ENCODE measurements at regions not wholly inside any gene's neighbourhood (a gene's known extent, or its start where the extent isn't known, plus 50 kb on each side); places are given as distances from the start of the nearest gene placed in this dataset.

DNA sequence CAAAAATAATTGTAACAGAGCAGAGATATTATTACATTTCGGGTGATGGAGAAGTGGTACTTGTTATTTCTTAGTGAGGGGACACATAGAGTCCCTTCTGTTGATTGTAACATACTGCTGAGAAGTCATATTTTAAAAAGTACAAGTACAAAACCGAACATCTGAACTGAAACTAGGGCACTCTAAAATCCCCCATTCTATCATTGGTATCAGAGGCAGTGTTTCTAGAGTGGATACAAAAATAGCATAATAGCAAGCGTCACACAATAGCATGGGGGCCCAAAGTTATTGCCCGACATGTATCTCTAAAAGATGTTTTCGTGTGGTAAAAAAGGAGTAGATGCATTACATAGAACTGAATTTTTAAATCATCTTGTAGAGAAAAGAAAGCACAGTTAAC is 502.1 kb upstream of the SLC10A2 start:
- H3K4me3 Mint-ChIP-seq (ENCODE audit: unreplicated experiment), result no peak overlapping the region
- H3K9me3 Mint-ChIP-seq (ENCODE audit: low read depth), result peaks cover 4% of the 10 kb centered on the region
- TF ChIP-seq, protein P1, sequence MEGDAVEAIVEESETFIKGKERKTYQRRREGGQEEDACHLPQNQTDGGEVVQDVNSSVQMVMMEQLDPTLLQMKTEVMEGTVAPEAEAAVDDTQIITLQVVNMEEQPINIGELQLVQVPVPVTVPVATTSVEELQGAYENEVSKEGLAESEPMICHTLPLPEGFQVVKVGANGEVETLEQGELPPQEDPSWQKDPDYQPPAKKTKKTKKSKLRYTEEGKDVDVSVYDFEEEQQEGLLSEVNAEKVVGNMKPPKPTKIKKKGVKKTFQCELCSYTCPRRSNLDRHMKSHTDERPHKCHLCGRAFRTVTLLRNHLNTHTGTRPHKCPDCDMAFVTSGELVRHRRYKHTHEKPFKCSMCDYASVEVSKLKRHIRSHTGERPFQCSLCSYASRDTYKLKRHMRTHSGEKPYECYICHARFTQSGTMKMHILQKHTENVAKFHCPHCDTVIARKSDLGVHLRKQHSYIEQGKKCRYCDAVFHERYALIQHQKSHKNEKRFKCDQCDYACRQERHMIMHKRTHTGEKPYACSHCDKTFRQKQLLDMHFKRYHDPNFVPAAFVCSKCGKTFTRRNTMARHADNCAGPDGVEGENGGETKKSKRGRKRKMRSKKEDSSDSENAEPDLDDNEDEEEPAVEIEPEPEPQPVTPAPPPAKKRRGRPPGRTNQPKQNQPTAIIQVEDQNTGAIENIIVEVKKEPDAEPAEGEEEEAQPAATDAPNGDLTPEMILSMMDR (IDR thresholded peaks at IDR 0.05), result no peak
- H3K27me3 Mint-ChIP-seq (ENCODE audit: low read depth), result no peaks in the 10 kb centered on the region
- H3K36me3 Mint-ChIP-seq (ENCODE audit: low read depth), result no peaks in the 10 kb centered on the region
- peaks cover 19% of the 10 kb centered on the region for H3K4me1 Mint-ChIP-seq (ENCODE audit: low read depth)
- DNase-seq (ENCODE audit: low spot score), result no peak
- H3K27ac Mint-ChIP-seq (ENCODE audit: unreplicated experiment), result no peak overlapping the region

DNA sequence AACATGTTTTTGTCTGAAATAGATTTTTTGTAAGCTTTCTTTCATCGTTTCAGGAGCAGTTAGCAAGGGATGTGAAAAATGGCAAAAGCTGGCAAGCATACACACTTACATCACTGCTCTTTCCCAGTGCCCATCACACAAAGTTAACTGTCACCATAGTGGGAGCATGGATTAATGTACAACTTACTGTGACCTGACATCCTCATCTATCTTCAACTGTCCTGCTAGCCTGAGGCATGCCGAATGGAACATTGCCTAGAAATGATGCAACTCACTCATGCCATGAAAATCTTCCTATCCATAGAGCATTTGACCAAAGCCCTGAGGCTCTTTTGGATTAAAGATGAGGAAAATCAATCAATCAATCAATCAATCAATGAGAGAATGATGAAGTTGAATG is 491.7 kb upstream of the SLC10A2 start:
- Mint-ChIP-seq H3K27ac (ENCODE audit: unreplicated experiment) (no peak overlapping the region), H3K9me3 (ENCODE audit: low read depth) (peaks cover 8% of the 10 kb centered on the region), H3K27me3 (ENCODE audit: low read depth) (peaks cover 1% of the 10 kb centered on the region), H3K4me3 (ENCODE audit: unreplicated experiment) (no peak overlapping the region), H3K36me3 (ENCODE audit: low read depth) (no peaks in the 10 kb centered on the region), H3K4me1 (ENCODE audit: low read depth) (no peaks in the 10 kb centered on the region)
- TF ChIP-seq, protein P1 (IDR thresholded peaks at IDR 0.05), result no peak
- DNase-seq (ENCODE audit: low spot score), result no peak

DNA sequence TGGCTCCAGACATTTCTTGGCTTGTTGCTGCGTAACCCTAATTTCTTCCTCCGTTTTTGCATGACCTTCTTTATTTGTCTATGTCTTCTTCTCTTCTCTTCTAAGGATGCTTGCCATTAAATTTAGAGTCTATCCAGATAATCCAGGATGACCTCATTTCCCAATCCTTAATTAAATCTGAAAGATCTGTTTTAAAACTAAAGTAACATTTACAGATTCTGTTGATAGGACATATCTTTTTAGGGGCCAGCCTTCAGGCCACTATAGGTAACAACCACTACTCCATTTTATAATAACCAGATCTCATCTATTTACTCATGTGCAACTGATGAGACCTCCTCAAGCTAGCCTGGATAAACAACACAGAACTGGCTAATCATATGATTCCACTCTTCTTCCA is 490.5 kb upstream of the SLC10A2 start:
- DNase-seq (ENCODE audit: low spot score), result no peak

DNA sequence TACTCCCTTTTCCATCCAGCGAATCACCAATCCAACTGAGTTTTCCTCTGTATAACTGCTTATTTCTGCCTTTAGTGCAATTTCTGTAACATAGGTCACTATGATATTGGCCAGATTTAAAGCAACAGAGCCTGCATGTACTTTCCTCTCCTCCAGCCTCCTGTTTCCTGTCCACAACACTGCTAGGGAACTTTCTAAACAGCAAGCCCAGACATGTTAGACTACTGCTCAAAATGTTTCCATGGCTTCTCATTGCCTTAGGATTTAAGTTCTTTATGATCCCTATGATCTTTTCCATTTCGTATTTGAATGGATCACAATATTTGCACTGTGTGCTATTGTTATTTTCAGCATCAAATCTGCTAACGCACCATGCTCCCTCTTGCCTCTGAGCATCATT is 481.7 kb upstream of the SLC10A2 start:
- TF ChIP-seq, protein P1 (IDR thresholded peaks at IDR 0.05), result no peak

More for the DNA sequence above, 490.5 kb upstream of the SLC10A2 start:
- Mint-ChIP-seq H3K9me3 (ENCODE audit: low read depth) (peaks cover under 1% of the 10 kb centered on the region), H3K27ac (ENCODE audit: unreplicated experiment) (no peak overlapping the region), H3K4me3 (ENCODE audit: unreplicated experiment) (no peak overlapping the region), H3K4me1 (ENCODE audit: low read depth) (no peaks in the 10 kb centered on the region), H3K27me3 (ENCODE audit: low read depth) (peaks cover 1% of the 10 kb centered on the region), H3K36me3 (ENCODE audit: low read depth) (no peaks in the 10 kb centered on the region)
- TF ChIP-seq, protein P1 (IDR thresholded peaks at IDR 0.05), result no peak

DNA sequence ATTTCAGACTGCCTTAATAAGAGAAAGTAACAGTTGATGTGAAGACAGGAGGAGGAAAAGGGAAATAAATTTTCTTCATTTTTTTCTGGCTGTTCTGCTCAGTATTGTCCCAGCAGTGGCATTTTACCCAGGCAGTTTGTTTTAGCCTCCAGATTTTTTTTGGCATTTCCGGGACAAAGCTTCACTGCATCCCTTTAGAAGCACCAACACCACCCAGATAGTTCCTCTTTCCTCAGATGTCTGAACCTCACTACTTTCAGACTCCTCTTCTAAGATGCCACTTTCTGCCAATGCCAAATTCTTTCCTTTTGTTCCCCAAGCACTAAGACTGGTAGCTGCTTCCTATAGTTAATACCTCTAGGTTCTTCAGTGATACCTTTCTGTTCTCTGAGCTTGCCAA is 480.1 kb upstream of the SLC10A2 start:
- H3K9me3 Mint-ChIP-seq (ENCODE audit: low read depth), result peaks cover 31% of the 10 kb centered on the region
- DNase-seq (ENCODE audit: low spot score), result no peak
- H3K27me3 Mint-ChIP-seq (ENCODE audit: low read depth), result no peaks in the 10 kb centered on the region
- no peak overlapping the region for H3K4me3 Mint-ChIP-seq (ENCODE audit: unreplicated experiment)
- no peak overlapping the region for H3K27ac Mint-ChIP-seq (ENCODE audit: unreplicated experiment)
- no peaks in the 10 kb centered on the region for H3K4me1 Mint-ChIP-seq (ENCODE audit: low read depth)
- H3K36me3 Mint-ChIP-seq (ENCODE audit: low read depth), result peaks cover 13% of the 10 kb centered on the region
- TF ChIP-seq, protein P1 (IDR thresholded peaks at IDR 0.05), result no peak

More for the DNA sequence above, 481.7 kb upstream of the SLC10A2 start:
- peaks cover 25% of the 10 kb centered on the region for H3K9me3 Mint-ChIP-seq (ENCODE audit: low read depth)
- no peaks in the 10 kb centered on the region for H3K4me1 Mint-ChIP-seq (ENCODE audit: low read depth)
- H3K4me3 Mint-ChIP-seq (ENCODE audit: unreplicated experiment), result no peak overlapping the region
- H3K27ac Mint-ChIP-seq (ENCODE audit: unreplicated experiment), result no peak overlapping the region
- H3K27me3 Mint-ChIP-seq (ENCODE audit: low read depth), result no peaks in the 10 kb centered on the region
- DNase-seq (ENCODE audit: low spot score), result no peak
- peaks cover 10% of the 10 kb centered on the region for H3K36me3 Mint-ChIP-seq (ENCODE audit: low read depth)

All from chondrocyte (in vitro differentiated cells).